SU-DHL-6 (cell line): ENCODE measurements at regions not wholly inside any gene's neighbourhood (a gene's known extent, or its start where the extent isn't known, plus 50 kb on each side); places are given as distances from the start of the nearest gene placed in this dataset.

Experiments
- H2AFZ ChIP-seq: fragments of 200-600 bp; sonication (generic); 2 replicates; pipeline ENCODE4 v1.6.1; 2014; ENCODE audit warnings: low read depth, mild to moderate bottlenecking, moderate library complexity, mixed read lengths, antibody characterized with exemption, low read length; ENCODE audit not compliant: severe bottlenecking
- H3F3A ChIP-seq: fragments of 200-600 bp; shearing (Covaris generic); 2 replicates; pipeline ENCODE4 v1.6.0; 2016; ENCODE audit warnings: antibody characterized with exemption, mild to moderate bottlenecking; ENCODE audit not compliant: insufficient read depth
- H3K27ac ChIP-seq: fragments of 200-600 bp; sonication (generic); 2 replicates; pipeline ENCODE4 v1.5.1; 2016; ENCODE audit warnings: low read depth, mild to moderate bottlenecking, low read length, moderate library complexity, mixed read lengths
- H3K27me3 ChIP-seq: fragments of 200-600 bp; sonication (generic), shearing (Covaris generic); 2 replicates; pipeline ENCODE4 v1.6.0; 2014; ENCODE audit warnings: mild to moderate bottlenecking, low read length
- H3K36me3 ChIP-seq: fragments of 200-600 bp; sonication (generic); 2 replicates; pipeline ENCODE4 v1.6.1; 2014; ENCODE audit warnings: mild to moderate bottlenecking, low read length, mixed read lengths
- H3K4me2 ChIP-seq: fragments of 300-600, 200-600 bp; shearing (Covaris generic), sonication (generic); 2 replicates; pipeline ENCODE4 v1.6.0; 2014; ENCODE audit warnings: low read length, low read depth, mild to moderate bottlenecking; ENCODE audit not compliant: poor library complexity, severe bottlenecking
- H3K4me3 ChIP-seq: fragments of 200-600 bp; sonication (generic); 2 replicates; pipeline ENCODE4 v1.5.1; 2014; ENCODE audit warnings: antibody characterized with exemption, low read length, mild to moderate bottlenecking, mixed read lengths; ENCODE audit not compliant: insufficient read depth, poor library complexity, severe bottlenecking
- H3K79me2 ChIP-seq: fragments of 200-600 bp; sonication (generic); 2 replicates; pipeline ENCODE4 v1.6.1; 2014; ENCODE audit warnings: mild to moderate bottlenecking, low read length, moderate library complexity; ENCODE audit not compliant: insufficient read depth
- H3K9ac ChIP-seq: fragments of 200-600 bp; sonication (generic); 2 replicates; pipeline ENCODE4 v1.7.0; 2014; ENCODE audit warnings: mild to moderate bottlenecking, low read length
- H3K9me2 ChIP-seq: fragments of 200-600 bp; sonication (generic); replicated peaks from 2 replicates; pipeline ENCODE4 v1.6.1; 2014; ENCODE audit warnings: low read length; ENCODE audit not compliant: insufficient read depth
- H3K9me3 ChIP-seq: fragments of 200-600 bp; sonication (generic); 2 replicates; pipeline ENCODE4 v1.6.1; 2014; ENCODE audit warnings: low read length, mixed read lengths; ENCODE audit not compliant: insufficient read depth
- H4K20me1 ChIP-seq: fragments of 200-600 bp; sonication (generic); 2 replicates; pipeline ENCODE4 v1.6.1; 2014; ENCODE audit warnings: low read depth, mild to moderate bottlenecking, antibody characterized with exemption, low read length, moderate library complexity, mixed read lengths
- CTCF ChIP-seq: fragments of 200-600 bp; sonication (generic); IDR thresholded peaks from one replicate; pipeline ENCODE4 v1.5.1; 2017; ENCODE audit warnings: antibody characterized with exemption, mild to moderate bottlenecking, low read length, moderate library complexity; ENCODE audit not compliant: insufficient read depth, poor library complexity, severe bottlenecking
- EZH2phosphoT487 ChIP-seq: fragments of 200-600 bp; sonication (generic), shearing (Covaris generic); conservative IDR thresholded peaks from 2 replicates; pipeline ENCODE4 v1.6.1; 2018; ENCODE audit warnings: mild to moderate bottlenecking, antibody characterized with exemption, low read length, moderate library complexity, mixed read lengths

GRCh38 chr6:44564906-44565524, 177.5 kb downstream of the CDC5L start:
- no peaks in the 10 kb centered on the region for H3K36me3 ChIP-seq
- H3F3A ChIP-seq: no peaks in the 10 kb centered on the region
- no peak overlapping the region for H2AFZ ChIP-seq
- no peak overlapping the region for H3K9ac ChIP-seq
- no peaks in the 10 kb centered on the region for H3K27me3 ChIP-seq
- no peaks in the 10 kb centered on the region for H3K79me2 ChIP-seq
- no peak overlapping the region for H3K4me3 ChIP-seq
- H3K9me3 ChIP-seq: no peaks in the 10 kb centered on the region
- H4K20me1 ChIP-seq: no peaks in the 10 kb centered on the region
- no peak overlapping the region for H3K4me2 ChIP-seq
- no peak overlapping the region for H3K27ac ChIP-seq
- TF ChIP-seq CTCF: no peak
- TF ChIP-seq EZH2phosphoT487: no peak
- no peaks in the 10 kb centered on the region for H3K9me2 ChIP-seq

GRCh38 chr6:44567406-44567805, 179.9 kb downstream of the CDC5L start:
- no peak overlapping the region for H3K9ac ChIP-seq
- H3K79me2 ChIP-seq: no peaks in the 10 kb centered on the region
- H3F3A ChIP-seq: no peaks in the 10 kb centered on the region
- no peaks in the 10 kb centered on the region for H3K9me2 ChIP-seq
- H4K20me1 ChIP-seq: no peaks in the 10 kb centered on the region
- H3K27ac ChIP-seq: no peak overlapping the region
- no peaks in the 10 kb centered on the region for H3K9me3 ChIP-seq
- TF ChIP-seq CTCF (no peak), EZH2phosphoT487 (no peak)
- no peak overlapping the region for H3K4me2 ChIP-seq
- H3K4me3 ChIP-seq: no peak overlapping the region
- H3K27me3 ChIP-seq: no peaks in the 10 kb centered on the region
- H2AFZ ChIP-seq: no peak overlapping the region
- H3K36me3 ChIP-seq: no peaks in the 10 kb centered on the region

GRCh38 chr6:44569131-44569530, 181.6 kb downstream of the CDC5L start:
- Histone ChIP-seq H2AFZ (no peak overlapping the region), H3K27ac (no peak overlapping the region), H3K4me2 (no peak overlapping the region), H3K4me3 (no peak overlapping the region), H4K20me1 (no peaks in the 10 kb centered on the region), H3K9me2 (no peaks in the 10 kb centered on the region), H3K36me3 (no peaks in the 10 kb centered on the region), H3K27me3 (no peaks in the 10 kb centered on the region), H3K9ac (no peak overlapping the region), H3K9me3 (no peaks in the 10 kb centered on the region), H3F3A (no peaks in the 10 kb centered on the region), H3K79me2 (no peaks in the 10 kb centered on the region)
- TF ChIP-seq CTCF: no peak
- no peak for TF ChIP-seq EZH2phosphoT487
